ENCODE measurements at regions not wholly inside any gene's neighbourhood (a gene's known extent, or its start where the extent isn't known, plus 50 kb on each side); places are given as distances from the start of the nearest gene placed in this dataset.

GRCh38 chr7:435630-436366, 83.8 kb downstream of the PDGFA start:
- no peak overlapping the region for H3K27ac ChIP-seq (ENCODE audit: insufficient read depth, low read depth, low read length)
- peak overlapping the region; percentile 14 for H3K4me2 ChIP-seq (ENCODE audit: insufficient read depth, low read length)
- FAIRE-seq (peak; percentile 70), DNase-seq (ENCODE audit: low read depth, low spot score) (peak; percentile 38)
- peaks cover 8% of the 10 kb centered on the region for H3K4me1 ChIP-seq (ENCODE audit: control insufficient read depth, extremely low read depth, insufficient read depth, low read length)
- H3K9ac ChIP-seq (replicated peaks; ENCODE audit: extremely low read depth, insufficient read depth, low read length): no peak overlapping the region
- POLR2A ChIA-PET: no interaction called here
- H3K79me2 ChIP-seq (ENCODE audit: control insufficient read depth, insufficient read depth, low read length): no peaks in the 10 kb centered on the region
- peak overlapping the region; percentile 45 for H2AFZ ChIP-seq (ENCODE audit: low read depth, low read length)
- no peaks in the 10 kb centered on the region for H3K9me1 ChIP-seq (replicated peaks; ENCODE audit: control insufficient read depth, extremely low read depth, insufficient read depth, low read length)
- TF ChIP-seq EZH2 (IDR thresholded peaks at IDR 0.05; ENCODE audit: borderline replicate concordance, low read depth, low read length, severe bottlenecking) (no peak), JUN (IDR thresholded peaks at IDR 0.05; ENCODE audit: borderline replicate concordance, insufficient read depth, insufficient read length, low read depth) (no peak), FOS (IDR thresholded peaks at IDR 0.05; ENCODE audit: borderline replicate concordance, insufficient read depth, low read length) (no peak), GATA2 (IDR thresholded peaks at IDR 0.05; ENCODE audit: insufficient read depth, insufficient read length, low read depth, low read length) (no peak), POLR2AphosphoS5 (IDR thresholded peaks at IDR 0.05; ENCODE audit: insufficient read depth, low read depth, low read length) (no peak), MYC (IDR thresholded peaks at IDR 0.05; ENCODE audit: low read depth, low read length) (no peak), CTCF (IDR thresholded peaks at IDR 0.05; ENCODE audit: extremely low read depth in 1 of 2, insufficient read depth in 1 of 2, low read depth in 1 of 2, low read length in 2 of 2) (no peak), MAX (IDR thresholded peaks at IDR 0.05; ENCODE audit: insufficient read depth, insufficient read length) (no peak), POLR2A (IDR thresholded peaks at IDR 0.05; ENCODE audit: low read depth, low read length) (no peak)
- CTCF ChIA-PET: interaction anchor here (0.6 to 2.0 kb wide), 8 partner anchors 11 to 438 kb away, joined by 3 to 13 read pairs (median 3); no protein-coding TSS in a partner anchor
- H4K20me1 ChIP-seq (replicated peaks; ENCODE audit: control insufficient read depth, extremely low read depth, insufficient read depth, low read length): no peaks in the 10 kb centered on the region
- no TSS peak for BruUV-seq (replicated peaks)
- no peaks in the 10 kb centered on the region for H3K36me3 ChIP-seq (ENCODE audit: control insufficient read depth in 2 of 2, extremely low read depth in 1 of 2, insufficient read depth in 2 of 2, low read length in 2 of 2)
- no peaks in the 10 kb centered on the region for H3K27me3 ChIP-seq (ENCODE audit: control insufficient read depth in 2 of 2, insufficient read depth in 2 of 2, low read length in 2 of 2)
- no peak overlapping the region for H3K4me3 ChIP-seq (replicated peaks in 1 of 3; ENCODE audit: insufficient read depth in 1 of 3, low read depth in 1 of 3, low read length in 3 of 3)
- dilution Hi-C loops (cut with MboI; ENCODE audit: extremely low pct_ligation_motif_present, low sequenced_read_pairs) (no loop called here), intact Hi-C loops (cut with micrococcal nuclease) (loop anchor here (5.0 kb wide), 1 partner anchor 67 kb away; no protein-coding TSS in a partner anchor)
- H3K9me3 ChIP-seq (replicated peaks; ENCODE audit: control insufficient read depth, insufficient read depth, low read length): no peaks in the 10 kb centered on the region

All from endothelial cell of umbilical vein (primary cell).